Dendritic cell treated with granulocyte-macrophage colony-stimulating factor and Interleukin-4, amounts not matched to agents 40 ng/mL and 50 ng/mL, for 4 days (primary cell): ENCODE measurements at regions not wholly inside any gene's neighbourhood (a gene's known extent, or its start where the extent isn't known, plus 50 kb on each side); places are given as distances from the start of the nearest gene placed in this dataset.
"Not testable (repeated sequence)": the region's sequence is repeated elsewhere in the genome, so short reads cannot be mapped to it uniquely, and the experiment has no call there.

ENCODE experiments used
- H3K27ac Mint-ChIP-seq: one replicate; pipeline ENCODE4 v1.8.0; 2022; ENCODE audit warnings: mild to moderate bottlenecking, mixed read lengths
- H3K27me3 Mint-ChIP-seq: one replicate; pipeline ENCODE4 v1.8.0; 2022; ENCODE audit warnings: mild to moderate bottlenecking, mixed read lengths
- H3K36me3 Mint-ChIP-seq: one replicate; pipeline ENCODE4 v1.8.0; 2022; ENCODE audit warnings: low read depth, mixed read lengths
- H3K4me1 Mint-ChIP-seq: one replicate; pipeline ENCODE4 v1.8.0; 2022; ENCODE audit warnings: low read depth, mixed read lengths
- H3K4me3 Mint-ChIP-seq: one replicate; pipeline ENCODE4 v1.8.0; 2022; ENCODE audit warnings: mild to moderate bottlenecking, moderate library complexity, mixed read lengths
- H3K9me3 Mint-ChIP-seq: one replicate; pipeline ENCODE4 v1.8.0; 2022; ENCODE audit warnings: mixed read lengths
- intact Hi-C: fragments of 100-400 bp; cut with micrococcal nuclease; formaldehyde crosslinking; loops from one replicate; pipeline ENCODE4 v1.15.0; 2022

- no peaks in the 10 kb centered on the region for H3K36me3 Mint-ChIP-seq
- H3K4me1 Mint-ChIP-seq, result no peaks in the 10 kb centered on the region
- intact Hi-C loops, result no loop called here
- H3K27me3 Mint-ChIP-seq, result no peaks in the 10 kb centered on the region
- no peak overlapping the region for H3K4me3 Mint-ChIP-seq
- peaks cover 9% of the 10 kb centered on the region for H3K9me3 Mint-ChIP-seq
- no peak overlapping the region for H3K27ac Mint-ChIP-seq
Observed at GRCh38 chr18:1511619-1512311, 607.1 kb downstream of the ADCYAP1 start.

- H3K4me1 Mint-ChIP-seq, result no peaks in the 10 kb centered on the region
- H3K27me3 Mint-ChIP-seq, result no peaks in the 10 kb centered on the region
- no peaks in the 10 kb centered on the region for H3K36me3 Mint-ChIP-seq
- H3K9me3 Mint-ChIP-seq, result peaks cover 9% of the 10 kb centered on the region
- intact Hi-C loops, result no loop called here
- H3K4me3 Mint-ChIP-seq, result no peak overlapping the region
- H3K27ac Mint-ChIP-seq, result no peak overlapping the region
Observed at GRCh38 chr18:1513519-1513918, 608.8 kb downstream of the ADCYAP1 start.

GRCh38 chr18:1521588-1522248, 617.0 kb downstream of the ADCYAP1 start:
- H3K27me3 Mint-ChIP-seq, H3K4me1 Mint-ChIP-seq, H3K27ac Mint-ChIP-seq, H3K36me3 Mint-ChIP-seq, H3K4me3 Mint-ChIP-seq, H3K9me3 Mint-ChIP-seq, intact Hi-C loops: not testable (repeated sequence)

GRCh38 chr18:1522249-1522615, 617.6 kb downstream of the ADCYAP1 start:
- H3K36me3 Mint-ChIP-seq, result no peaks in the 10 kb centered on the region
- intact Hi-C loops, result no loop called here
- peaks cover 8% of the 10 kb centered on the region for H3K9me3 Mint-ChIP-seq
- no peaks in the 10 kb centered on the region for H3K4me1 Mint-ChIP-seq
- no peak overlapping the region for H3K4me3 Mint-ChIP-seq
- no peak overlapping the region for H3K27ac Mint-ChIP-seq
- no peaks in the 10 kb centered on the region for H3K27me3 Mint-ChIP-seq

- Mint-ChIP-seq H3K36me3 (no peaks in the 10 kb centered on the region), H3K4me3 (no peak overlapping the region), H3K4me1 (no peaks in the 10 kb centered on the region), H3K9me3 (peaks cover 4% of the 10 kb centered on the region), H3K27ac (no peak overlapping the region), H3K27me3 (no peaks in the 10 kb centered on the region)
- intact Hi-C loops, result no loop called here
Observed at GRCh38 chr18:1526991-1527390, 622.3 kb downstream of the ADCYAP1 start.

- no peak overlapping the region for H3K27ac Mint-ChIP-seq
- no peaks in the 10 kb centered on the region for H3K9me3 Mint-ChIP-seq
- no peaks in the 10 kb centered on the region for H3K36me3 Mint-ChIP-seq
- H3K4me1 Mint-ChIP-seq, result no peaks in the 10 kb centered on the region
- intact Hi-C loops, result no loop called here
- H3K4me3 Mint-ChIP-seq, result no peak overlapping the region
- no peaks in the 10 kb centered on the region for H3K27me3 Mint-ChIP-seq
Observed at GRCh38 chr18:1527805-1528204, 623.1 kb downstream of the ADCYAP1 start.

GRCh38 chr18:1528447-1528846, 623.8 kb downstream of the ADCYAP1 start:
- Mint-ChIP-seq H3K4me3 (no peak overlapping the region), H3K27me3 (no peaks in the 10 kb centered on the region), H3K36me3 (no peaks in the 10 kb centered on the region), H3K27ac (no peak overlapping the region), H3K9me3 (no peaks in the 10 kb centered on the region), H3K4me1 (no peaks in the 10 kb centered on the region)
- intact Hi-C loops, result no loop called here

- Mint-ChIP-seq H3K9me3 (no peaks in the 10 kb centered on the region), H3K4me3 (no peak overlapping the region), H3K36me3 (no peaks in the 10 kb centered on the region), H3K27ac (no peak overlapping the region), H3K27me3 (no peaks in the 10 kb centered on the region), H3K4me1 (no peaks in the 10 kb centered on the region)
- intact Hi-C loops, result no loop called here
Observed at GRCh38 chr18:1528964-1529509, 624.4 kb downstream of the ADCYAP1 start.

GRCh38 chr18:1530650-1531049, 626.0 kb downstream of the ADCYAP1 start:
- no peaks in the 10 kb centered on the region for H3K4me1 Mint-ChIP-seq
- H3K36me3 Mint-ChIP-seq, result no peaks in the 10 kb centered on the region
- no peaks in the 10 kb centered on the region for H3K27me3 Mint-ChIP-seq
- intact Hi-C loops, result no loop called here
- no peaks in the 10 kb centered on the region for H3K9me3 Mint-ChIP-seq
- H3K27ac Mint-ChIP-seq, result no peak overlapping the region
- H3K4me3 Mint-ChIP-seq, result no peak overlapping the region

GRCh38 chr18:1539276-1539675, 634.6 kb downstream of the ADCYAP1 start:
- intact Hi-C loops, result no loop called here
- H3K9me3 Mint-ChIP-seq, result no peaks in the 10 kb centered on the region
- no peak overlapping the region for H3K27ac Mint-ChIP-seq

GRCh38 chr18:1541478-1541877, 636.8 kb downstream of the ADCYAP1 start:
- Mint-ChIP-seq H3K36me3 (no peaks in the 10 kb centered on the region), H3K4me1 (no peaks in the 10 kb centered on the region), H3K9me3 (no peaks in the 10 kb centered on the region), H3K4me3 (no peak overlapping the region), H3K27ac (no peak overlapping the region), H3K27me3 (no peaks in the 10 kb centered on the region)
- intact Hi-C loops, result no loop called here

More at GRCh38 chr18:1539276-1539675, 634.6 kb downstream of the ADCYAP1 start:
- H3K36me3 Mint-ChIP-seq, result no peaks in the 10 kb centered on the region
- no peak overlapping the region for H3K4me3 Mint-ChIP-seq
- H3K27me3 Mint-ChIP-seq, result no peaks in the 10 kb centered on the region
- H3K4me1 Mint-ChIP-seq, result no peaks in the 10 kb centered on the region

GRCh38 chr18:1542230-1542774, 637.6 kb downstream of the ADCYAP1 start:
- Mint-ChIP-seq H3K4me3 (no peak overlapping the region), H3K9me3 (no peaks in the 10 kb centered on the region), H3K27me3 (no peaks in the 10 kb centered on the region), H3K4me1 (no peaks in the 10 kb centered on the region), H3K27ac (no peak overlapping the region), H3K36me3 (no peaks in the 10 kb centered on the region)
- intact Hi-C loops, result no loop called here

- no peaks in the 10 kb centered on the region for H3K27me3 Mint-ChIP-seq
- no peak overlapping the region for H3K27ac Mint-ChIP-seq
- no peaks in the 10 kb centered on the region for H3K4me1 Mint-ChIP-seq
- no peaks in the 10 kb centered on the region for H3K36me3 Mint-ChIP-seq
- H3K4me3 Mint-ChIP-seq, result no peak overlapping the region
- peaks cover 3% of the 10 kb centered on the region for H3K9me3 Mint-ChIP-seq
- intact Hi-C loops, result no loop called here
Observed at GRCh38 chr18:1544016-1544415, 639.3 kb downstream of the ADCYAP1 start.

- H3K9me3 Mint-ChIP-seq, H3K4me1 Mint-ChIP-seq, H3K27me3 Mint-ChIP-seq, H3K36me3 Mint-ChIP-seq, intact Hi-C loops, H3K27ac Mint-ChIP-seq, H3K4me3 Mint-ChIP-seq: not testable (repeated sequence)
Observed at GRCh38 chr18:1557711-1558110, 653.0 kb downstream of the ADCYAP1 start.
